Transverse colon (tissue), 4 donors: ENCODE measurements at regions not wholly inside any gene's neighbourhood (a gene's known extent, or its start where the extent isn't known, plus 50 kb on each side); places are given as distances from the start of the nearest gene placed in this dataset.

ENCODE experiments used
- EP300 ChIP-seq: sonication (generic); formaldehyde crosslinking; IDR thresholded peaks from one replicate; pipeline ENCODE4 v1.6.1; 2017; ENCODE audit warnings: antibody characterized with exemption, low read depth
- POLR2AphosphoS5 ChIP-seq, 3 donors: sonication (generic); formaldehyde crosslinking; IDR thresholded peaks; one replicate each; pipeline ENCODE4 v1.6.1; 2016; ENCODE audit warnings: antibody characterized with exemption in 3 of 3
- TF ChIP-seq, protein P1 (sequence below), 5 experiments: fragments of 200-600 bp in 3 of 5; fragments of 450-650 bp in 2 of 5; sonication (generic) in 3 of 5; IDR thresholded peaks; 1 replicate in 2 of 5; 2 replicates in 3 of 5; pipeline ENCODE4 v1.5.1; 2016 to 2017; ENCODE audit warnings: antibody characterized with exemption in 5 of 5, inconsistent platforms in 3 of 5, mild to moderate bottlenecking in 2 of 5, moderate library complexity in 1 of 5

DNA sequence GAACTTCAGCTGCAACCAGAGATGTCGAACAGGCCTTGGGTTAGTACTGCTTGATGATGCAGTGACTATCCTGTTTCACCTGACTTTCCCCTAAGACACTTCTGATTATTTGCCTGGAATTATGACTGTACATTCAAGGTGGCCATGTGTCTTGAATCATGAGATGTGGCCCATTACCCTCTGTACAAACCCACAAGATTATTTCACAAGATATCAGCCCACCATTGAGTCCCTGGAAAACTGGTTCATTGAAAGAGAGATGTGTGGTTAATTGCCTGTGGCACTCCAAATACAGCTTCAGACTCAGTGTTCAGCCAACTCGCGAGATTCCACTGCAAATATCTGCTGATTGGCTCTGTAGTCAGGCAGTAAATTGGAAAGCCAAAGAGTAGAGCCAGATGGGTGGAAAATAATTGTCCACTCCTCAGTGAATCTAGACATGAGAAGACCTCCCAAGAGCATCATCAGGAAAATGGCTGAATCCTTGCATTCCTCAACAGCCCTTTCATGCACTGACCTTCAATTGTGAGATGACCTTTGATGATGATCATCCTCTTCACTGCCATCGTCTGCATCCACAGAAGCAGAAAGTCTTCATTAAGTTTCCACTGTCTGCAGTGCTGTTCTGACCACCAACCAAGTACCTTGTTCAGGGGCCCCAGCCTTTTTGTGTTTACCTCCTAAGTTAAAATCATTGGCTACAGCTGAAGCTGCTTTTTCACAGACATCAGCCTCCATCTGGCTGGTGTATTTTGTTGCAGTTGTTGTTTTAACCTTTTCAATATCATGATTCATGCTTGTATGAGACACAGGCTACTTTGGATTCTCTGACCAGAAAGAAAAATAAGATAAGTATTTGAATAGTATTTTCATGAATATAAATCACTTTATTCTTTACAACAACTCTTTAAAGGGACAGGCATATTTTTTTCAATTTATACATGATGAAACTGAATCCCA, 75.2 kb downstream of the ESM1 start:
- no peak for TF ChIP-seq EP300
- TF ChIP-seq, protein P1, sequence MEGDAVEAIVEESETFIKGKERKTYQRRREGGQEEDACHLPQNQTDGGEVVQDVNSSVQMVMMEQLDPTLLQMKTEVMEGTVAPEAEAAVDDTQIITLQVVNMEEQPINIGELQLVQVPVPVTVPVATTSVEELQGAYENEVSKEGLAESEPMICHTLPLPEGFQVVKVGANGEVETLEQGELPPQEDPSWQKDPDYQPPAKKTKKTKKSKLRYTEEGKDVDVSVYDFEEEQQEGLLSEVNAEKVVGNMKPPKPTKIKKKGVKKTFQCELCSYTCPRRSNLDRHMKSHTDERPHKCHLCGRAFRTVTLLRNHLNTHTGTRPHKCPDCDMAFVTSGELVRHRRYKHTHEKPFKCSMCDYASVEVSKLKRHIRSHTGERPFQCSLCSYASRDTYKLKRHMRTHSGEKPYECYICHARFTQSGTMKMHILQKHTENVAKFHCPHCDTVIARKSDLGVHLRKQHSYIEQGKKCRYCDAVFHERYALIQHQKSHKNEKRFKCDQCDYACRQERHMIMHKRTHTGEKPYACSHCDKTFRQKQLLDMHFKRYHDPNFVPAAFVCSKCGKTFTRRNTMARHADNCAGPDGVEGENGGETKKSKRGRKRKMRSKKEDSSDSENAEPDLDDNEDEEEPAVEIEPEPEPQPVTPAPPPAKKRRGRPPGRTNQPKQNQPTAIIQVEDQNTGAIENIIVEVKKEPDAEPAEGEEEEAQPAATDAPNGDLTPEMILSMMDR (IDR thresholded peaks at IDR 0.05), result no peak
- TF ChIP-seq POLR2AphosphoS5 (IDR thresholded peaks at IDR 0.05), result no peak
